PFSK-1 (cell line): ENCODE measurements at regions not wholly inside any gene's neighbourhood (a gene's known extent, or its start where the extent isn't known, plus 50 kb on each side); places are given as distances from the start of the nearest gene placed in this dataset.

ENCODE experiments used
- FOXP2 ChIP-seq: optimal IDR thresholded peaks from 2 replicates; pipeline ENCODE3; 2011; ENCODE audit warnings: borderline replicate concordance, control low read depth, inconsistent platforms; ENCODE audit not compliant: insufficient read depth; ENCODE audit errors: extremely low read length, extremely low read depth
- POLR2AphosphoS5 ChIP-seq: IDR thresholded peaks from 2 replicates; pipeline ENCODE4 v1.6.1; 2012; ENCODE audit warnings: low read depth, mild to moderate bottlenecking, control low read depth, low read length, moderate library complexity
- SIN3A ChIP-seq: IDR thresholded peaks from 2 replicates; pipeline ENCODE4 v1.6.1; 2012; ENCODE audit warnings: mild to moderate bottlenecking, low read length, moderate library complexity, borderline replicate concordance; ENCODE audit not compliant: insufficient read depth
- TAF1 ChIP-seq: IDR thresholded peaks from 2 replicates; pipeline ENCODE4 v1.6.1; 2012; ENCODE audit warnings: low read length, control low read depth, borderline replicate concordance; ENCODE audit not compliant: insufficient read depth
- TF ChIP-seq, protein P1 (sequence below), 2 experiments: IDR thresholded peaks; 2 replicates each; pipeline versions ENCODE4 v1.6.1 to v1.8.0; 2011 to 2012; ENCODE audit warnings: low read depth in 2 of 2, low read length in 2 of 2, control low read depth in 1 of 2, inconsistent platforms in 1 of 2, mild to moderate bottlenecking in 1 of 2, moderate library complexity in 1 of 2; ENCODE audit not compliant: insufficient read depth in 1 of 2

DNA sequence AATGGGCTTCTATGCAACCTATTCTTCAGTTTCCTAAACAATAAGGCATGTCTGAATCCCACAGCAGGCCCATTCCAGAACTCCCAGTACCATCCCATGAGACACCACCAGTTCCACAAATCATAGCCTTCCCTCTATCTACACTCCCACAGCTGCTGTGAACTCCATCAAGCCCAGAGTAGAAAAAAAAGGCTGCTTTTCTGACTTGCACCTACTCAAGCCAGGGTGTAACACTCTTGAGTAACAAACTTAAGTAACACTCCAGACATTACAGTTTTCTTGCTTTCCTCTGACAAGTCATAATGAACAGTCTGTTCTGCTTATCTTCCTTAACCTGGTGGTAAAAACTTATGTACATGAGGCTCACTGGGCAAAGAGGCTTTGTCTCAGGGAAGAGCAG is 283.1 kb downstream of the NFKBIZ start:
- TF ChIP-seq, protein P1, sequence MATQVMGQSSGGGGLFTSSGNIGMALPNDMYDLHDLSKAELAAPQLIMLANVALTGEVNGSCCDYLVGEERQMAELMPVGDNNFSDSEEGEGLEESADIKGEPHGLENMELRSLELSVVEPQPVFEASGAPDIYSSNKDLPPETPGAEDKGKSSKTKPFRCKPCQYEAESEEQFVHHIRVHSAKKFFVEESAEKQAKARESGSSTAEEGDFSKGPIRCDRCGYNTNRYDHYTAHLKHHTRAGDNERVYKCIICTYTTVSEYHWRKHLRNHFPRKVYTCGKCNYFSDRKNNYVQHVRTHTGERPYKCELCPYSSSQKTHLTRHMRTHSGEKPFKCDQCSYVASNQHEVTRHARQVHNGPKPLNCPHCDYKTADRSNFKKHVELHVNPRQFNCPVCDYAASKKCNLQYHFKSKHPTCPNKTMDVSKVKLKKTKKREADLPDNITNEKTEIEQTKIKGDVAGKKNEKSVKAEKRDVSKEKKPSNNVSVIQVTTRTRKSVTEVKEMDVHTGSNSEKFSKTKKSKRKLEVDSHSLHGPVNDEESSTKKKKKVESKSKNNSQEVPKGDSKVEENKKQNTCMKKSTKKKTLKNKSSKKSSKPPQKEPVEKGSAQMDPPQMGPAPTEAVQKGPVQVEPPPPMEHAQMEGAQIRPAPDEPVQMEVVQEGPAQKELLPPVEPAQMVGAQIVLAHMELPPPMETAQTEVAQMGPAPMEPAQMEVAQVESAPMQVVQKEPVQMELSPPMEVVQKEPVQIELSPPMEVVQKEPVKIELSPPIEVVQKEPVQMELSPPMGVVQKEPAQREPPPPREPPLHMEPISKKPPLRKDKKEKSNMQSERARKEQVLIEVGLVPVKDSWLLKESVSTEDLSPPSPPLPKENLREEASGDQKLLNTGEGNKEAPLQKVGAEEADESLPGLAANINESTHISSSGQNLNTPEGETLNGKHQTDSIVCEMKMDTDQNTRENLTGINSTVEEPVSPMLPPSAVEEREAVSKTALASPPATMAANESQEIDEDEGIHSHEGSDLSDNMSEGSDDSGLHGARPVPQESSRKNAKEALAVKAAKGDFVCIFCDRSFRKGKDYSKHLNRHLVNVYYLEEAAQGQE (IDR thresholded peaks at IDR 0.05; ENCODE audit: insufficient read depth in 1 of 2, low read depth in 2 of 2, low read length in 2 of 2) = no peak
- TF ChIP-seq POLR2AphosphoS5 (no peak), SIN3A (no peak), TAF1 (no peak), FOXP2 (no peak)
